NT2/D1 (cell line): ENCODE measurements at regions not wholly inside any gene's neighbourhood (a gene's known extent, or its start where the extent isn't known, plus 50 kb on each side); places are given as distances from the start of the nearest gene placed in this dataset.

Source experiments
- DNase-seq: peaks from one replicate; pipeline ENCODE4 v3.0.0-alpha.2; 2011; ENCODE audit warnings: low read depth, low spot score
- H3K27me3 ChIP-seq: 2 replicates; pipeline ENCODE4 v1.6.0; 2011; ENCODE audit warnings: mild to moderate bottlenecking; ENCODE audit not compliant: insufficient read length, insufficient read depth
- H3K36me3 ChIP-seq: 2 replicates; pipeline ENCODE4 v1.6.1; 2011; ENCODE audit warnings: mild to moderate bottlenecking, low read length, mixed read lengths; ENCODE audit not compliant: insufficient read depth, insufficient read length
- H3K4me1 ChIP-seq: 2 replicates; pipeline ENCODE4 v1.5.1; 2011; ENCODE audit not compliant: insufficient read depth, insufficient read length
- H3K4me3 ChIP-seq: 2 replicates; pipeline ENCODE4 v1.5.1; 2011; ENCODE audit warnings: low read depth; ENCODE audit not compliant: insufficient read length
- H3K9ac ChIP-seq: 2 replicates; pipeline ENCODE4 v1.6.0; 2011; ENCODE audit warnings: low read depth; ENCODE audit not compliant: insufficient read length
- H3K9me3 ChIP-seq: 2 replicates; pipeline ENCODE4 v1.5.1; 2011; ENCODE audit warnings: mild to moderate bottlenecking, low read length; ENCODE audit not compliant: insufficient read depth
- SUZ12 ChIP-seq: IDR thresholded peaks from 2 replicates; pipeline ENCODE4 v1.6.1; 2011; ENCODE audit not compliant: insufficient read length, insufficient read depth; ENCODE audit errors: extremely low read depth
- YY1 ChIP-seq: IDR thresholded peaks from 2 replicates; pipeline ENCODE4 v1.6.1; 2011; ENCODE audit not compliant: insufficient read length, insufficient read depth
- ZNF274 ChIP-seq: IDR thresholded peaks from 2 replicates; pipeline ENCODE4 v1.6.1; 2011; ENCODE audit warnings: mild to moderate bottlenecking, low read depth, low read length

GRCh38 chr16:64531401-64531800 lies 590.5 kb downstream of the CDH11 start:
- no peaks in the 10 kb centered on the region for H3K4me1 ChIP-seq
- peaks cover 21% of the 10 kb centered on the region; the same call in 1 of the 2 replicates for H3K9me3 ChIP-seq
- no peaks in the 10 kb centered on the region for H3K36me3 ChIP-seq
- H3K4me3 ChIP-seq: no peak overlapping the region
- H3K9ac ChIP-seq: no peak overlapping the region
- H3K27me3 ChIP-seq: no peaks in the 10 kb centered on the region
- no peak for DNase-seq
- TF ChIP-seq ZNF274: no peak
- no peak for TF ChIP-seq YY1
- TF ChIP-seq SUZ12: no peak

- no peaks in the 10 kb centered on the region for H3K36me3 ChIP-seq
- no peaks in the 10 kb centered on the region for H3K4me1 ChIP-seq
- TF ChIP-seq SUZ12: no peak
- TF ChIP-seq ZNF274: no peak
- no peaks in the 10 kb centered on the region for H3K27me3 ChIP-seq
- H3K4me3 ChIP-seq: no peak overlapping the region
- H3K9me3 ChIP-seq: no peaks in the 10 kb centered on the region
- no peak overlapping the region for H3K9ac ChIP-seq
- no peak for DNase-seq
Measured at GRCh38 chr16:64522548-64522947, 599.3 kb downstream of the CDH11 start.

- H3K27me3 ChIP-seq: no peaks in the 10 kb centered on the region
- H3K9me3 ChIP-seq: no peaks in the 10 kb centered on the region
- no peaks in the 10 kb centered on the region for H3K36me3 ChIP-seq
- H3K4me3 ChIP-seq: no peak overlapping the region
- no peaks in the 10 kb centered on the region for H3K4me1 ChIP-seq
- no peak for DNase-seq
- H3K9ac ChIP-seq: no peak overlapping the region
- no peak for TF ChIP-seq SUZ12
- no peak for TF ChIP-seq YY1
- TF ChIP-seq ZNF274: no peak
Measured at GRCh38 chr16:64513871-64514270, 608.0 kb downstream of the CDH11 start.

GRCh38 chr16:64507240-64508024 lies 614.4 kb downstream of the CDH11 start:
- no peak for TF ChIP-seq YY1
- no peak for TF ChIP-seq ZNF274
- TF ChIP-seq SUZ12: no peak
- no peaks in the 10 kb centered on the region for H3K4me1 ChIP-seq
- H3K9me3 ChIP-seq: no peaks in the 10 kb centered on the region
- no peaks in the 10 kb centered on the region for H3K36me3 ChIP-seq
- H3K4me3 ChIP-seq: no peak overlapping the region
- no peak overlapping the region for H3K9ac ChIP-seq
- H3K27me3 ChIP-seq: no peaks in the 10 kb centered on the region
- DNase-seq: no peak

- Histone ChIP-seq H3K36me3 (no peaks in the 10 kb centered on the region), H3K4me3 (no peak overlapping the region), H3K9me3 (no peaks in the 10 kb centered on the region), H3K4me1 (no peaks in the 10 kb centered on the region), H3K27me3 (no peaks in the 10 kb centered on the region), H3K9ac (no peak overlapping the region)
- TF ChIP-seq SUZ12: no peak
- TF ChIP-seq YY1: no peak
- TF ChIP-seq ZNF274: no peak
- no peak for DNase-seq
Measured at GRCh38 chr16:64499211-64499610, 622.7 kb downstream of the CDH11 start.

GRCh38 chr16:64498363-64498762 lies 623.5 kb downstream of the CDH11 start:
- H3K4me1 ChIP-seq: no peaks in the 10 kb centered on the region
- no peak for TF ChIP-seq ZNF274
- TF ChIP-seq SUZ12: no peak
- no peak for TF ChIP-seq YY1
- H3K9ac ChIP-seq: no peak overlapping the region
- no peak for DNase-seq
- no peaks in the 10 kb centered on the region for H3K27me3 ChIP-seq
- no peaks in the 10 kb centered on the region for H3K9me3 ChIP-seq
- H3K36me3 ChIP-seq: no peaks in the 10 kb centered on the region
- no peak overlapping the region for H3K4me3 ChIP-seq

- Histone ChIP-seq H3K36me3 (no peaks in the 10 kb centered on the region), H3K9ac (no peak overlapping the region), H3K9me3 (no peaks in the 10 kb centered on the region), H3K4me1 (no peaks in the 10 kb centered on the region), H3K4me3 (no peak overlapping the region), H3K27me3 (no peaks in the 10 kb centered on the region)
- TF ChIP-seq SUZ12 (no peak), ZNF274 (no peak)
- no peak for DNase-seq
Measured at GRCh38 chr16:64493709-64494108, 628.2 kb downstream of the CDH11 start.
